ENCODE measurements at regions not wholly inside any gene's neighbourhood (a gene's known extent, or its start where the extent isn't known, plus 50 kb on each side); places are given as distances from the start of the nearest gene placed in this dataset.
A peak's percentile ranks its signal among the peaks of the same experiment; 100 is the strongest.

DNA sequence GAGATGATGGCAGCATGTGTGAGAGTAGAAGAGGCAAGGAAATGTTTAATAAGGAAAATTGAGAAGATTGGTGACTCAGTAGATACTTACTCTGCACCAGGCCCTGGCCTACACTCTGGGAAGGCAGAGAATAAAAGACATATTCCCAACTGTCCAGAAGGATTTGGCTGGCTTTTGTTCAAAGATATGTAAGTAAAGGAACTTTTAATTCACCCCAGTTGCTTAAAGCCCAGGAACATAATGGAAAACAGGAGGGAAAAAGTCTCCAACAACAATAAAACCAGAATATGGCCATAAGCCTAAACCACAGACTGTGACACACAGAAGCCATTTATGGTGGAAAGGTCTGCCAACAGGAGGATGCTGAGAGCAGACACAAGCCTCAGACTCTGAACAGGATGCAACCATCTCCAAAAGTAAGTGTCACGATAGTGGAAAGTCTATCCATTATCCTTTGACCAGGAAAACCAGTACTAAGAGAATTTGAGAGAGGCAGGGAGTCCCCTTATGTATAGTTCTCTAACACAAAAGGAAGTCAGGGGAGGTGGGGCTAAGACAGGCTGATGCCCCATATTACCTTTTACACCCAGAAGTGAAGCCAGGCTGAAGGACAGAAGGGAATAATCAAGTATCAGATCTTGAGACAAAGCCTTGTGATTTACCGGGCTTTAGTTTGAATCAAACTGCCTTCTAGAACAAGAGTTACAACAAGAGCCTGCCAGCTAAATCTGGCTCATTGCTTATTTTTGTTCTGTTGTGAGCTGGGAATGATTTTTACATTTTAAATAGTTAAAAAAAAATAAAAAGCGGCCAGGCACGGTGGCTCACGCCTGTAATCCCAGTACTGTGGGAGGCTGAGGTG, 169.5 kb upstream of the STARD13 start:
- Histone ChIP-seq H3K27ac (ENCODE audit: low read depth, low read length) (peak overlapping the region; percentile 85), H2AFZ (ENCODE audit: low read length) (peak overlapping the region; percentile 75)
- TF ChIP-seq, protein P1, sequence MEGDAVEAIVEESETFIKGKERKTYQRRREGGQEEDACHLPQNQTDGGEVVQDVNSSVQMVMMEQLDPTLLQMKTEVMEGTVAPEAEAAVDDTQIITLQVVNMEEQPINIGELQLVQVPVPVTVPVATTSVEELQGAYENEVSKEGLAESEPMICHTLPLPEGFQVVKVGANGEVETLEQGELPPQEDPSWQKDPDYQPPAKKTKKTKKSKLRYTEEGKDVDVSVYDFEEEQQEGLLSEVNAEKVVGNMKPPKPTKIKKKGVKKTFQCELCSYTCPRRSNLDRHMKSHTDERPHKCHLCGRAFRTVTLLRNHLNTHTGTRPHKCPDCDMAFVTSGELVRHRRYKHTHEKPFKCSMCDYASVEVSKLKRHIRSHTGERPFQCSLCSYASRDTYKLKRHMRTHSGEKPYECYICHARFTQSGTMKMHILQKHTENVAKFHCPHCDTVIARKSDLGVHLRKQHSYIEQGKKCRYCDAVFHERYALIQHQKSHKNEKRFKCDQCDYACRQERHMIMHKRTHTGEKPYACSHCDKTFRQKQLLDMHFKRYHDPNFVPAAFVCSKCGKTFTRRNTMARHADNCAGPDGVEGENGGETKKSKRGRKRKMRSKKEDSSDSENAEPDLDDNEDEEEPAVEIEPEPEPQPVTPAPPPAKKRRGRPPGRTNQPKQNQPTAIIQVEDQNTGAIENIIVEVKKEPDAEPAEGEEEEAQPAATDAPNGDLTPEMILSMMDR (IDR thresholded peaks at IDR 0.05; ENCODE audit: extremely low read depth, low read depth, low read length), result no peak

DNA sequence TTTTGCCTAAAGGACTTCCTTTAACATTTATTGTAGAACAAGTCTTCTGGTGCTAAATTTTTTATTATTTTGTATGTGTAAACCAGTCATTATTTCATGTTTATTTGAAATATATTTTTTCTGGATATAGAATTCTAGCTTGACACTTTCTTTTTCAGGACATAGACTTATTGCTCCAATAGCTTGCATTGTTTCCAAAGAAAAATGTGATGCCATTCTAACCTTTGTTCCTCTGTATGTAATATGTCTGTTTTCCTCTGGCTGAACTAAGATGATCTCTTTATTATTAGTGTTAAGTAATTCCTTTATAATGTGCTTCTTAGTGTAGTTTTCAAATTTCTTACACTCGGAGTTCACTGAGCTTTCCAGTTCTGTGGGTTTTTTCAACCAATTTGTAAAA, 174.1 kb upstream of the STARD13 start:
- no peaks in the 10 kb centered on the region for H3K79me2 ChIP-seq (ENCODE audit: insufficient read depth, low read length)
- no peak overlapping the region for H3K4me2 ChIP-seq (ENCODE audit: insufficient read depth, low read length)
- H3K27me3 ChIP-seq (ENCODE audit: insufficient read depth, low read length), result no peaks in the 10 kb centered on the region
- H4K20me1 ChIP-seq (ENCODE audit: insufficient read depth, low read length), result no peaks in the 10 kb centered on the region
- no peak for DNase-seq (ENCODE audit: insufficient read length, low spot score, missing footprints)
- no peak overlapping the region for H3K4me3 ChIP-seq (ENCODE audit: insufficient read depth, low read length)
- TF ChIP-seq, protein P1 (IDR thresholded peaks at IDR 0.05; ENCODE audit: extremely low read depth, low read depth, low read length), result no peak
- no peaks in the 10 kb centered on the region for H3K9me3 ChIP-seq (ENCODE audit: low read depth, low read length)
- no peak overlapping the region for H2AFZ ChIP-seq (ENCODE audit: low read length)
- H3K4me1 ChIP-seq (ENCODE audit: insufficient read depth, low read length), result peaks cover 8% of the 10 kb centered on the region
- no peaks in the 10 kb centered on the region for H3K36me3 ChIP-seq (ENCODE audit: insufficient read depth, low read length)
- H3K27ac ChIP-seq (ENCODE audit: low read depth, low read length), result no peak overlapping the region

More for the DNA sequence above, 169.5 kb upstream of the STARD13 start:
- Histone ChIP-seq H3K4me2 (ENCODE audit: insufficient read depth, low read length) (peak overlapping the region; percentile 45), H3K4me3 (ENCODE audit: insufficient read depth, low read length) (no peak overlapping the region), H3K4me1 (ENCODE audit: insufficient read depth, low read length) (peaks cover 20% of the 10 kb centered on the region), H3K9me3 (ENCODE audit: low read depth, low read length) (no peaks in the 10 kb centered on the region), H3K27me3 (ENCODE audit: insufficient read depth, low read length) (no peaks in the 10 kb centered on the region), H3K79me2 (ENCODE audit: insufficient read depth, low read length) (no peaks in the 10 kb centered on the region), H3K36me3 (ENCODE audit: insufficient read depth, low read length) (no peaks in the 10 kb centered on the region), H4K20me1 (ENCODE audit: insufficient read depth, low read length) (no peaks in the 10 kb centered on the region)
- peak; percentile 42 for DNase-seq (ENCODE audit: insufficient read length, low spot score, missing footprints)

DNA sequence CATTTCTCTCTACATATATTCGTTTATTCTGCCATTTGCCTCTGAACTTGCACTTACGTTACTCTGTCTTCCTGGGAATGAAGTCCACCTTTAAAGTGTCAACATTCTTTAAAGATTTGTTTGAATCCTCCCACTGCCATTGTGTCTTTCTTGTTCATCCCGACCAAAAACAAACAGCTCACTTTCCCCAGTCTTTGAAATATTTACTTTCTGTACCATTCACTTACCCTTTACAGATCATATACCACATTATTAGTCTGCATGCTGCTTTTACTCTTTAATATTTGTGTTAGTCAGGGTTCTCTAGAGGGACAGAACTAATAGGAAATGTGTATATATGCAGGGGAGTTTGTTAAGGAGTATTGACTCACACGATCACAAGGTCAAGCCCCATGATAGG, 176.6 kb upstream of the STARD13 start:
- Histone ChIP-seq H3K4me2 (ENCODE audit: insufficient read depth, low read length) (no peak overlapping the region), H3K4me3 (ENCODE audit: insufficient read depth, low read length) (no peak overlapping the region), H2AFZ (ENCODE audit: low read length) (peak overlapping the region; percentile 72), H3K27ac (ENCODE audit: low read depth, low read length) (no peak overlapping the region), H3K9me3 (ENCODE audit: low read depth, low read length) (no peaks in the 10 kb centered on the region), H4K20me1 (ENCODE audit: insufficient read depth, low read length) (no peaks in the 10 kb centered on the region), H3K36me3 (ENCODE audit: insufficient read depth, low read length) (no peaks in the 10 kb centered on the region), H3K4me1 (ENCODE audit: insufficient read depth, low read length) (no peaks in the 10 kb centered on the region), H3K79me2 (ENCODE audit: insufficient read depth, low read length) (no peaks in the 10 kb centered on the region), H3K27me3 (ENCODE audit: insufficient read depth, low read length) (no peaks in the 10 kb centered on the region)
- TF ChIP-seq, protein P1 (IDR thresholded peaks at IDR 0.05; ENCODE audit: extremely low read depth, low read depth, low read length), result no peak
- no peak for DNase-seq (ENCODE audit: insufficient read length, low spot score, missing footprints)

DNA sequence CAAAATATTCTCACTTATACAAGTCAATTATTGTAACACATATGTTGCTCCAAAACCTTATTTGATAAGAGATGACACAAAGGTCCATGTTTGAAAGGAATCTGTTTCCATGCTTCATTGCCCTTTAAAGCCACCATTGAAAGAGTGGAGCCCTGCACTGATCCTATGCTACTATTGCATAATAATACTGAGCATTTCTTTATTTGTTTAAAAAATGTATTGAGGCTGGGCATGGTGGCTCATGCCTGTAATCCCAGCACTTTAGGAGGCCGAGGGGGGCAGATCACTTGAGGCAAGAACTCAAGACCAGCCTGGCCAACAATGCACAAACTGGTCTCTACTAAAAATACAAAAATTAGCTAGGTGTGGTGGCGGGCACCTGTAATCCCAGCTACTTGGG, 178.8 kb upstream of the STARD13 start:
- Histone ChIP-seq H3K27me3 (ENCODE audit: insufficient read depth, low read length) (no peaks in the 10 kb centered on the region), H4K20me1 (ENCODE audit: insufficient read depth, low read length) (no peaks in the 10 kb centered on the region), H3K36me3 (ENCODE audit: insufficient read depth, low read length) (no peaks in the 10 kb centered on the region), H3K79me2 (ENCODE audit: insufficient read depth, low read length) (no peaks in the 10 kb centered on the region), H2AFZ (ENCODE audit: low read length) (no peak overlapping the region), H3K4me3 (ENCODE audit: insufficient read depth, low read length) (no peak overlapping the region), H3K27ac (ENCODE audit: low read depth, low read length) (no peak overlapping the region), H3K4me2 (ENCODE audit: insufficient read depth, low read length) (no peak overlapping the region), H3K4me1 (ENCODE audit: insufficient read depth, low read length) (no peaks in the 10 kb centered on the region), H3K9me3 (ENCODE audit: low read depth, low read length) (no peaks in the 10 kb centered on the region)
- no peak for DNase-seq (ENCODE audit: insufficient read length, low spot score, missing footprints)
- TF ChIP-seq, protein P1 (IDR thresholded peaks at IDR 0.05; ENCODE audit: extremely low read depth, low read depth, low read length), result no peak

Measured in osteoblast (primary cell).